Endometrium (tissue), 2 donors: ENCODE measurements at regions not wholly inside any gene's neighbourhood (a gene's known extent, or its start where the extent isn't known, plus 50 kb on each side); places are given as distances from the start of the nearest gene placed in this dataset.
A peak's percentile ranks its signal among the peaks of the same experiment; 100 is the strongest.
"Not testable (repeated sequence)": the region's sequence is repeated elsewhere in the genome, so short reads cannot be mapped to it uniquely, and the experiment has no call there.

Experiments used
- FAIRE-seq: peaks from 2 replicates; lab custom pipeline; 2012; peaks lifted over from hg19 to GRCh38; lab: Jason Lieb, UNC
- donor health status: control.
- donor health status: control.

DNA sequence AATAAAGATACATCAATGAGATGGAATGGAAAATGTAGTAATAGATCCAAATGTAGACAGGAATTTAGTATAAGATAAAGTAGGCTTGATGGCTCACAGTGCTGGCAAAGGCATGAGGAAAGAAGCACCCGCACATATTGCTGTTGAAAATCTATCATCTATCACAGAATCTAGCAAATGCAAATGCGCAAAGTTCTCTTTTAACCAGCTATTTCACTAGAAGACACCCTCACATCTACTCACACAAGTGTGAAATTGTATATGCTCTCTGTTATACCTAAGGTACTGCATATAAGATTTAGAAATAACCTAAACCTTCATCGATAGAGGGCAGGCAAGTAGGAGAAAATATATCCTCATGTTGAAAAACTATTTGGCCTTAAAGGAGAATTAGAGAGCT lies 756.7 kb upstream of the SEMA6D start:
- no peak for FAIRE-seq

DNA sequence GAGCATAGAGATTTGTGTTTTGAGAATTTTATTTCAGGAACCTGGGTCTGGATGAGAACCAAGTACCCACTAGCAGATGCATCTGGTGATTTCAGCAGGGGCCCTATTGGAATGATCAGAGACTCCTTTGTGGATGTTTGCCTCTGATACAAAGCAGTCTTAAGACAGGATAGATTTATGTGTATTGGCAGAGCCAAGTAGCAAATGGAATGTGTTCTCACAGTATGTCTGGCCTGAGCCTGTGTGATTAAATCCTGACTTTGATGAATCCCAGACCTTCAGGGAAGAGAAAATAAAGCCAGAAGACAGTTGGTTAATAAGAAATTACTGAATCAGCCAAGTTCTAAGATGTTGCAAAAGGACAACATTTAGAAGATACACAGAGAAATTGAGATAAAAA lies 755.5 kb upstream of the SEMA6D start:
- peak; percentile 99 for FAIRE-seq

DNA sequence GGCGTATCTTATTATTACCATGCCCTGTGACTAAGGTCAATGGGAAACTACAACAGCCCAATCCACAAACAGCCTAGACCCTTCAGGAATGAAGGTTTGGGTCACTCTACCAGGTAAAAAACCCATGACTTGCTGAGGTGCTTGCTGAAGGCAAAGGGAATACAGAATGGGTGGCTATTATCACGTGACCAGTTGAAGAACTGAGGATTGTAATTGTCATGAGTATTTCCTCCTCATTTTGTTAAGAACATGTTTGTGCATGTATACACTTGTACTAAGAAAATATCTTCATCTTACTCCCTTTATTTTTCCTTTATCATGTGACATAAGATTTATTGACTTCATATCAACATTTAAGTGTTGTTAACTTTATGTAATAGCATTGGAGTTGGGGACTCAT lies 729.2 kb upstream of the SEMA6D start:
- FAIRE-seq = not testable (repeated sequence)

DNA sequence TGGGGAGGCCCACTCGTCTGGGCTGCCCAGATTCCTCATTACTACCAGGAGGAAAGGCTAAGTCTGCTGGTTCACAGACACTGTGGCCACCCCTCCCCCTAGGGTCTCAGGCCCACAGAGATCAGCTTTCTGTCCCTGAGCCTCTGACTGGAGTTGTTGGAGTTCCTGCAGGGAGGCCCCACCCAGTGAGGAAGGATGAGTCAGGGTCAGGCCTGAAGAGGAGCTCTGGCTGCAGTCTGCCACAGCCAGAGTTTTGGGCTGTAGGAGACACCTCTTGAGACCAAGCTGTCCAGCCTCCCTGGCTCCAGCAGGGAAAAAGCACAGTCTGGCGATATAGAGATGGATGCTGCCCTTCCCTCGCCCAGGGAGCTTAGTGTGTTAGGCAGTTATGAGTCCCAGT lies 720.9 kb upstream of the SEMA6D start:
- FAIRE-seq = no peak

DNA sequence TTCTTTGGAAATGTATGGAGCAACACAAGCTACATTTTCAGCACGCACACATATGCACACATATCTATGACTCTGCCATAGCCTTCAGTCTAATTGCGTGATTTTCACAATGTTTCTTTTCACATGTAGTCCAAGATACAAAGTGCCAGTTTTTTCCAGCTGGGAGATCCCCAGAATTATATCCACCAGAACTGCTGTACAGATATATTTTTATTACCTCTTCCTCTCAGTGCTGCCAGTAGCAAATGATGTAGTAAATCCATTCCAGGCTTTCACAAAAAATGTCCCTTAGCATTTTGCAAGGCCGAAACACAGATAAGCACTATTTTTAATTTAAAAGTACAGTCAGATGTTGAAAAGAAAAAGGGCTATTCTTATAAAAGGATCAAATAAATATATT lies 719.8 kb upstream of the SEMA6D start:
- no peak for FAIRE-seq

DNA sequence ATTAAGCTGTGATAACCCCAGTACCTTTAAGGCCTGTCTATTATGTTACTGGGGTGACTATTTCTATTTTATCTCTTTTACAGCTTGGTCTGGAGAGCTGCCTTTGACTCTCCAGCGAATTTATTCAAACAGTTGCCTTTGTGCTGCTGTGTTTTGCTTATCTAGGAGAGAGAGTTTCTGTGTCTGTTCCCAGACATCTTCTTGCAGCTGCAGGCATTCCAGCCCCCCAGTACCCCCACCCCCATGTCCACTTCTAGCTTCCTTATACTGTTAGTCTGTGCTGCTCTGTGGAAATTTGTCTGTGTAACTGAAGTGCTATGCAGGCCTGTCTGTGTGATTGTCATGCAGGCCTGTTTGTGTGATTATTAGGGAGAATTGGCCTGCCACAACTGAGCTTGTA lies 713.7 kb upstream of the SEMA6D start:
- FAIRE-seq = no peak

DNA sequence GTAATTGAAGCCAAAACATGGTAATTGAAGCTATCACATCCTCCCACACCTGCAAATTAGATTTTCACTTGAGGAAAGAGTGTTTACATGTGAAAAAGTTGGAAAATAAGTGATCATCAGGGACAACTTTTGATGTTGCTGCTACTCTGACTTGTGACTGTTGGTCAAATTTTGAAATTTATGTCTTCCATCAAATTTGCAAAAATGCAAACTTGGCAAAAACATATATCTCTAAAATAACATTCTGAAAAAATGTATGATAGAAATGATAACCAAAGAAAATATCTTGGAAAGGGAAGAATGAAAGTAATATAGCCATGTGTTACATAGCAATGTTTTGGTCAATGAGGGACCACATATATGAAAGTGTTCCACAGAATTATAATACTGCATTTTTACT lies 703.9 kb upstream of the SEMA6D start:
- no peak for FAIRE-seq

DNA sequence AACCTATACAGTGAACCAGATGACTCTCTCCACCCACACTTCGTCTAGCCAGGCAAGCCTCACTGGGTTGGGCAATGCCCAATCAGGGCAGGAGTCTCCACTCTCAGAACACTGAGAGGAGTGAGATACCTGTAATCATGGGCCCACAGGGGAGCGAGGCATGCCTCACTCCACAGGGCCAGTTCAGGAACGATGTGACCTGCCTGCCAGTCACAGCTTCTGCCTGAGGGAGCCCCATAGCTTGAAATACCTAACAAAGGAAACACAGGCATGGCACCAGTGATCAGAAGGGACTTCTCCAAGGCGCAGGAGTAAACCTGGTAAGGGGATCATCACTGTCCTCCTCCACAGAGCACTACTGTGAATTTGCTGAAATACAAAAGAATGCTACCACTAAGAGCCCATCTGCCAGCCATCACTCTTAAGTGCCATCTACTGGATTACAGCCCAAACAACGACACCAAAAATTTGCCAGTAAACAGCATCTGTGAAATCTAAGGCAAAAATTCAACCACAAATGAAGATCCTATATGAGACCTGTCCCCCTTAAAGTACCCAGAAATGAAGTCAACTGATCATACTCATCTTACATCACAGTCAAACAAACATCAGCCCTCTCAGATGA lies 689.9 kb upstream of the SEMA6D start:
- FAIRE-seq = no peak

DNA sequence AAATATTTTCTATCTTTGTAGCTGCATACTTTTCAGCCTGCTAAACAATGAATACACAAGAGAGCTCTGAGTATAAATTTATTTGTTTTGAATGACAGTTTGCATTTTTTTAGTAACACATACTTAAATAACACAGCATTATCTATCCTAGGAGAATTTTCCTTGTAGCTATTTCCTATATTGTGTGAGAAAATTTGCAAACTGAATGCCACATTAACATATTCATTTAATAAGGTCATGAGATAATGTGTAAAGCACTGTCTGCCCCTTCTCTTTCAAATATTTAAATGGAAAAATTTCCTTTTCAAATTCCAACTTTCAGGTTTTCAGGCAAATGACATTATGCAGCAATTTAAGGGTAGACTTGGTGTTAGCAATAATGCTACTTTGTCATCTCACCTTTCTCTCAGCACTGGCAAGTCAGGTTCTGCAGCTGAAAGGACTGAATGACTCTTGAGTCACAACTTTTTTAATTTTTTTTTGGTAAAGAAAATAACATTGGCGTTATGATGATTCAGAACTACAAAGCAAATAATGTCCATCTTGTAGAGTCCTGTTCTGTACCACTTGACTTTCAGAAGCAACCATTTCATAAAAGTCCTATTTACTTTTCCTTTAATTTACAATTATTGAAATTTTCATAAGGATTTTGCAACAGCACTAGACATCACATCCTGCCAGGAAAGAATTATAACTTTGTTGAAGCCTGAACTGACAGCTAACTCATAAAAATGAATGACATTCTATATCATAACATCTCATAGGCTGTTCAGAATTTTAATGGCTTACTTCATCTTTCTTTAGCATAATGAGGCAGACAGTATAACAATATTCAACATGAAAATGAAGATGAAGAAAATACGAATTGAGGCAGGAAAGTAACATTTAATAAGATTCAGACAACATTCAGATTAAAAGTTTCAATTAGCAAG lies 681.6 kb upstream of the SEMA6D start:
- no peak for FAIRE-seq

DNA sequence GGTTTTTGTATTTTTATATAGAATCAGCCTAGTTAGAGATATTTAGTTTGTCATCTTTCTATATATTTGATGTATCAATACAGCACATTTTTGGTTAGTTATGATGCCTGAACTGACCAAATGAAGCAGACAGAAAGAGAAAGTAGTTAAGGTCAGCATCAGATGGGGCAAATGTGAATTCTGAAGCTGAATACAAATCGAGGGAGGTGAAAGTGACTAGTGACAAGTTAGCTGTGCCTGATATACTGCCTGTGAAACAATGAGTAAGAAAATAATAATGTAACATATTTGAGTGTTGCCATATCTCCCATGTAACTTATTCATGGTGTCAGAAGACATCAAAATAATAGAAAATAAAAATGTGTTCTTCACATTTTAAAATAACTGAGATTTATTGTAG lies 680.3 kb upstream of the SEMA6D start:
- FAIRE-seq = no peak

DNA sequence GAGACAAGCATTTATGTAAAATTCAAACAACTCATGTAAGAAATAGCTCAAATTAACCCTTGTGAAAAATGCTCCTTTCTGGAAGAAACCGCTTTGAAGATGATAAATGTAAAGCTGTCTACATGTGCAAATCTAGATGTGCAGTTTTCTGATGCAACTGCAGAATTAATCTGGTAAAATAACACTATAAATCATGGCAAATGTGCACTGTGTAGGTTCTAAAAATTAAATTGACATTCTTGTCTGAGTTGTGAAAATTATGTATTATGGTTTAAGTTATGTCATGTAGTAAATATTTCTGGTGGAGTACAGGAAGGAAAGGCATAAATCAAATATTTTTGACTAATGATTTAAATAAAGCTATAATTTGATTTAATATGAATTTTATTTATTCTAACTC lies 678.1 kb upstream of the SEMA6D start:
- FAIRE-seq = no peak

DNA sequence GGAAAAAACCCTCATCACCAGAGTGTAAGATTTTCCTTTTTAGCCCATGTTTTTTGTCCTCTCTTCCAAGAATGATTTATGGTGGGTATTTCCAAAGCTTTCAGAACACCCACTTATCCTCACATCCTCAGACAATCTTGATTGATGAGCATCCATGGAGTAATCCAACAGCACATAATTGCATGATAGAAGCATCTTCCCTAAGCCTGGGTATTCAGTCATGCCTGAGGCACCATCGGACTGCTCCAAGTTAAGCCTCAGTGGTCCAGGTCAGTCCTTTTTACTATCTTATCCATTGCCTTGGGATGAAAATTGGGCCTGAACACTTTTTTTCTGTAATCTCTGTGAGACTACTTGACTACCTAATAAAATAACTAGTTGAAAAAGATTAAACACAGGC lies 676.0 kb upstream of the SEMA6D start:
- FAIRE-seq = no peak

DNA sequence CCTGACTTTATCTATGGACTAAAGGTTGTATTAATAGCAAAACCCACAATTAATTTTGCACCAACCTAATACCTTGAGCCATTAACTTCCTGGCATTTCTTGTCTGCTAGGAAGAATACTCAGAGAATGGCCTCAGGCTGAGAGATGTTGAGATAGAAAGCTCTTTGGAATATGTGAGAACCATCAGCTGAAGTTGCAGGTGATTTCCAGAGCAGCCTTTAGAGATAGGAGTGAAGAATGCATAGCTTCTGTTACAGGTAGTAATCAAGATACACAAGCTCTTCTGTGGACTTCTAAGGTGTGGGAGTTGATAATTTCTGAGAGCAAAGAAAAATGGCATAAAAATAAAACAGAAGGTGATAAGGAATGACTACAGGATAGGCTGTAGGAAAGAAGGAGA lies 669.3 kb upstream of the SEMA6D start:
- not testable (repeated sequence) for FAIRE-seq

DNA sequence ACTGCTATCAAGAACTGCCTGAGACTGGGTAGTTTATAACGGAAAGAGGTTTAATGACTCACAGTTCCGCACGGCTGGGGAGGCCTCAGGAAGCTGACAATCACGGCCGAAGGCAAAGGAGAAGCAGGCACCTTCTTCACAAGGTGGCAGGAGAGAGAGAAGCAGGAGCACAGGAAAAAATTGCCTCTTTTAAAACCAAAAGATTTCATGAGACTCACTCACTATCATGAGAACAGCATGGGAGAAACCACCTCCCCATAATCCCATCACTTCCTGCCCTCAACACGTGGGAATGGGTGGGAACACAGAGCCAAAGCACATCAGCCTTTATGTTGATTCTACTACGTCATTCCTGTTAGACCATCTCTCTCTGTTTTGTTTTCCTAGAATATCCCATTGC lies 650.9 kb upstream of the SEMA6D start:
- no peak for FAIRE-seq

DNA sequence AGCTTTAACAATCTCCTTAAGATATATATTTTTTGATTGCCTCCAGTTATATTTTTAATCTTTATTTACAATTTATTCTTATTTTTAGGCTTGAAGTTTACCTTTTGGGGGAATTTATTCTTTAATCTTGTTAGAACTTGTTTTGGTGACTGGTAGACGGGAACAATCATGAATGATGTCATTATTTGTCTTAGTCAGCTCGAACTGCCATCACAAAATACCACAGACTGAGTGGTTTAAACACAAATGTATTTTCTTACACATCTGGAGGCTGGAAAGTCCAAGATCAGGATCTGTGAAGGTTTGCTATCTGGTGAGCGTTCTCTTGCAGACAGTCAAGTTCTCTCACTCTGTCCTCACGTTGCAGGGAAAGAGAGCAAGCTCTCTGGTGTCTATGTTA lies 639.5 kb upstream of the SEMA6D start:
- FAIRE-seq = peak; percentile 72

DNA sequence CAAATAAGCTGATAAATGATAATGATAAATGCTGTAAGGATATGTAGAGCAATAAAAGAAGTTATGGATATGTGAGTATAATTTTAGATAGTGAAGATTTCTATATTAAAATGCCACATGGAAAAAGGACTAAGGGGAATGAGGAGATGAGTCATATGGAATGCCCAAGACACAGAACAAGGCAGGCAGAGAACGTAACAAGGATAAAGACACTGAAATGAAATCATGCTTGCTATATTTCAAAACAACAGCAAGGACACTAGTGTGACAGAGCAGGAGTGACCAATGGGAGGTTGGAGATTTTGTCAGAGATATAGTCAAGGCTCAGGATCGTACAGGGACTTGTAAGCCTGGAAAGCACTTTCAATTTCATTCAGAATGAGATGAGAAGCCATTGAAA lies 621.5 kb upstream of the SEMA6D start:
- FAIRE-seq = no peak

DNA sequence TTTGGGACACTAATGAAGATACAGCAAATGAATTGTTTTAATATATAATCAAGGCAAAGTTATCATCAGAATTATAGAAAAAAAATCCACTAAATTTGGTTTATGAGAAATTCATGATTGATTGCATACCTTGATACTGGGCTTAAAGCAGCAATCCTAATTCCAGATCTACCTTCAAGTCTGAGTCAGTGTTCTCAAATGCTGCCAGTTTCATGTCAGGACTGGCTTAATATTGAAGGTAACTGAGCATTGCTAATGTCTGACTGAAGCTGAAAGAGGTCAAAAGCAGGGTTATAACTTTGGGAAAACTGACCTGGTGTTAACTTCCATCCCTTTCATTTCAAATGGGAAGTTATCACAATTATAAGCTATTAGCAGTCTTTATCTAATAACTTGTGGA lies 618.8 kb upstream of the SEMA6D start:
- FAIRE-seq = not testable (repeated sequence)

DNA sequence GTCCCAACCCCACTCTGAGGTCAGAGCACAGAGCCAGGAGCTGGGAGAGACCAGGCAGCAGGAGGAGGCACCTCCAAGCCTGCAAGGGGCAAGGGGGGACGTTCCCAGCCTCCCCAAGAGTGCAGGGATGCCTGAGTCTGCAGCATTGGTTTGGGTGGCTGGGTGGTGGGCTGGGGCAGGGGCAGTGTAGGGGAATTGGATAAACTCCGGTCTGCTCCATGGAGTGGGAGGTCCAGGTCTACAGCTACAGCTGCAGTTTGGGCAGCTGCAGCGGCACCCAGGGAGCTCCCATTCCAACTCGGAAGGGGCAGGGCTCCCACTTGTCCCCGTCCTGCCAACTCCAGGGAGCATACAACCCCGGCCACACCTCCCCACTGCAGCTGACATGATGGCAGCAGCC lies 617.5 kb upstream of the SEMA6D start:
- not testable (repeated sequence) for FAIRE-seq

DNA sequence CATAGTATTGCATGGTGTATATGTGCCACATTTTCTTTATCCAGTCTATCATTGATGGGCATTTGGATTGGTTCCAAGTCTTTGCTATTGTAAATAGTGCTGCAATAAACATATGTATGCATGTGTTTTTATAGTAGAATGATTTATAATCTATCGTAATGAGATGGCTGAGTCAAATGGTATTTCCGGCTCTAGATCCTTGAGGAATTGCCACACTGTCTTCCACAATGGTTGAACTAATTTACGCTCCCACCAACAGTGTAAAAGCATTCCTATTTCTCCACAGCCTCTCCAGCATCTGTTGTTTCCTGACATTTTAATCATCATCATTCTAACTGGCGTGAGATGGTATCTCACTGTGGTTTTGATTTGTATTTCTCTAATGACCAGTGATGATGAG lies 608.5 kb upstream of the SEMA6D start:
- not testable (repeated sequence) for FAIRE-seq

DNA sequence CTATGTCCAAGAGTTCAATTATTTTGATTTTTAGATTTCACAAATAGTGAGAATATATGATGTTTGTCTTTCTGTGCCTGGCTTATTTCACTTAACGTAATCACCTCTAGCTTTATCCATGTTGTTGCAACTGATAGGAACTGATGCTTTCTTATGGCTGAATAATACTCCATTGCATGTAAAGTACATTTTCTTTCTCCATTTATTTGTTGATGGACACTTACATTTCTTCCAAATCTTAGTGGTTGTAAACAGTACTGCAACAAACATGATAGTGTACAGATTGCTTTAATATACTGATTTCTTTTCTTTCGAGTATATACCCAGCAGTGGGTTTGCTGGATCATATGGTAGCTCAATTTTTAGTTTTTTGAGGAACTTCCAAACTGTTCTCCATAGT lies 600.6 kb upstream of the SEMA6D start:
- no peak for FAIRE-seq

DNA sequence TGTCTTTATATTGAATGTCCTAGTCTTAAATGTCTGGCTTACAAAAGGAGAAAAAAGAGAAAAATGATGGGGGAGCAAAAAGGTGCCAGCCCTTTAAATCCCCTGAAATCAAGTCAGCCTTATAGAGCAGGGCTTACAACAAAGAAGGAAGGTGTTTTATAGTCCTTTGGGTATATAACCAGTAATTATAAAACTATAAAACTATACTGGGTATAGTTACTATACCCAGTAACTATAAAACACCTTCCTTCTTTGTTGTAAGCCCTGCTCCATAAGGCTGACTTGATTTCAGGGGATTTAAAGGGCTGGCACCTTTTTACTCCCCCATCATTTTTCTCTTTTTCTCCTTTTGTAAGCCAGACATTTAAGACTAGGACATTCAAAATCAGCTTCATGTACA lies 598.0 kb upstream of the SEMA6D start:
- FAIRE-seq = no peak

DNA sequence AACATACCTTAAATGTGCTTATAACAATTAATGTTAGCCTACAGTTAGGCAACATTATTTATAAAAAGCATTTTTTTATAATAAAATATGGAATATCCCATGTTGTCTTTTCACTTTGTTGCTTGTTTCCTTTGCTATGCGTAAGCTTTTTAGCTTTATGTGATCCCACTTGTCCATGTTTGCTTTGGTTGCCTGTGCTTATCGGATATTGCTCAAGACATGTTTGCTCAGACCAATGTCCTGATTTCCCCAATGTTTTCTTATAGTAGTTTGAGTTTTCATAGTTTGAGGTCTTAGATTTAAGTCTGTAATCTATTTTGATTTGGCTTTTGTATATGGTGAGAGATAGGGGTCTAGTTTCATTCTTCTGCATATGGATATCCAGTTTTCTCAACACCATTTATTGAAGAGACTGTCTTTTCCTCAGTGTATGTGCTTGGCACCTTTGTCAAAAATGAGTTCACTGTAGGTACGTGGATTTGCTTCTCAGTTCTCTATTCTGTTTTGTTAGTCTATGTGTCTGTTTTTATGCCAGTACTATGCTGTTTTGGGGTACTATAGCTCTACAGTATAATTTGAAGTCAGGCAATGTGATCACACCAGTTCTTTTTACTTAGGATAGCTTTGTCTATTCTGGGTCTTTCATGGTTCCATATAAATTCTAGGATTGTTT lies 592.7 kb upstream of the SEMA6D start:
- FAIRE-seq = no peak

DNA sequence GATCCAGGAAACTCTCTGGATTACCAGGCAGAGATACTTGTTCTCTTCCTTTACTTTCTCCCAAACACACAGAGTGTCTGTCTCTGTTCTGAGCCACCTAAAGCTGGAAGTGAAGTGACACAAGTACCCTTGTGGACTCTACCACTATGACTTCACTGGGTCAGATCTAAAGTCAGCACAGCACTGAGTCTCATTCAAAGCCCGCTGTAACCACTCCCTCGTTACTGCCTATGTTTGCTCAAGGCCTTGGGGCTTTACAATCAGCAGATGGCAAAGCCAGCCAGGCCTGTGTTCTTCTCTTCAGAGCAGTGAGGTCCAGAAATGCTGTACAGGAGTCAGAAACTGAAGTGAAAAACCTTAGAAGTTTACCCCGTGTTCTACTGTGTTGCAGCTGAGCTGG lies 588.3 kb upstream of the SEMA6D start:
- FAIRE-seq = no peak
